Progenitor cell of endocrine pancreas (in vitro differentiated cells): ENCODE measurements at regions not wholly inside any gene's neighbourhood (a gene's known extent, or its start where the extent isn't known, plus 50 kb on each side); places are given as distances from the start of the nearest gene placed in this dataset.

Experiments used
- DNase-seq: peaks from one replicate; pipeline ENCODE4 v3.0.0; 2021; ENCODE audit warnings: low spot score; ENCODE audit not compliant: unreplicated experiment
- H3K27ac Mint-ChIP-seq: 2 replicates; pipeline ENCODE4 v1.8.0; 2021; ENCODE audit warnings: mild to moderate bottlenecking, moderate library complexity, mixed read lengths
- H3K27me3 Mint-ChIP-seq: 2 replicates; pipeline ENCODE4 v1.8.0; 2021; ENCODE audit warnings: mixed read lengths
- H3K36me3 Mint-ChIP-seq: 2 replicates; pipeline ENCODE4 v1.8.0; 2022; ENCODE audit warnings: mixed read lengths; ENCODE audit not compliant: insufficient read depth
- H3K4me1 Mint-ChIP-seq: 2 replicates; pipeline ENCODE4 v1.8.0; 2021; ENCODE audit warnings: low read depth, mixed read lengths
- H3K4me3 Mint-ChIP-seq: 2 replicates; pipeline ENCODE4 v1.8.0; 2021; ENCODE audit warnings: low read depth, mild to moderate bottlenecking, moderate library complexity, mixed read lengths
- H3K9me3 Mint-ChIP-seq: 2 replicates; pipeline ENCODE4 v1.8.0; 2021; ENCODE audit warnings: low read depth, mixed read lengths
- CTCF ChIP-seq: fragments of 200-600 bp; sonication (generic); IDR thresholded peaks from one replicate; pipeline ENCODE4 v1.5.0; 2021; ENCODE audit warnings: antibody characterized with exemption, mild to moderate bottlenecking; ENCODE audit not compliant: unreplicated experiment

DNA sequence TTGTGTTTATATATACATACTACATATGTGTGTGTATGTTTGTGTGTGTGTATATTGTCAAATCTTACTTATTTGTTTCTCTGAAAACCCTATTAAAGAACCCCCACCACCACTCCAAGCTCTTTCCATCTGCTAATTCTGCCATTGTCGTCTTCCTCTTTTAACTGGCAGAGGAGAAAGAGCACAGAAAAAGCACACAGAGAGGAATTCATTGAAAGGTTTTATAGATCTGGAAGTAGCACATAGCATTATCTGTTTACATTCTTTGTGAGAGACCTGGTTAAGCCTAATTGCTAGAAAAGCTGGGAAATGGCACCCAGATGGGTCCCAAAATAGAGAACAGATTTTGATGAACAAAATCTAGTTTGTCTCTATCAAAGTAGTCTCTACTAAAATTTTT lies 800.0 kb upstream of the PIK3C3 start:
- Mint-ChIP-seq H3K4me1 (peaks cover 11% of the 10 kb centered on the region), H3K27me3 (no peaks in the 10 kb centered on the region), H3K9me3 (peaks cover 9% of the 10 kb centered on the region), H3K27ac (no peak overlapping the region), H3K4me3 (no peak overlapping the region), H3K36me3 (no peaks in the 10 kb centered on the region)
- TF ChIP-seq CTCF: no peak
- no peak for DNase-seq

- no peak overlapping the region for H3K27ac Mint-ChIP-seq
- H3K36me3 Mint-ChIP-seq: no peaks in the 10 kb centered on the region
- H3K4me3 Mint-ChIP-seq: no peak overlapping the region
- no peak for TF ChIP-seq CTCF
- no peaks in the 10 kb centered on the region for H3K27me3 Mint-ChIP-seq
- DNase-seq: no peak
- peaks cover 11% of the 10 kb centered on the region for H3K4me1 Mint-ChIP-seq
- H3K9me3 Mint-ChIP-seq: peaks cover 12% of the 10 kb centered on the region
These were observed 801.2 kb upstream of the PIK3C3 start for GRCh38 chr18:41153871-41154270.

GRCh38 chr18:41150316-41150715 lies 804.7 kb upstream of the PIK3C3 start:
- H3K4me3 Mint-ChIP-seq: no peak overlapping the region
- no peak for TF ChIP-seq CTCF
- no peak for DNase-seq
- no peaks in the 10 kb centered on the region for H3K36me3 Mint-ChIP-seq
- H3K4me1 Mint-ChIP-seq: peaks cover 24% of the 10 kb centered on the region
- no peak overlapping the region for H3K27ac Mint-ChIP-seq
- peaks cover 2% of the 10 kb centered on the region for H3K9me3 Mint-ChIP-seq
- no peaks in the 10 kb centered on the region for H3K27me3 Mint-ChIP-seq

- DNase-seq: no peak
- Mint-ChIP-seq H3K9me3 (peaks cover 2% of the 10 kb centered on the region), H3K27me3 (no peaks in the 10 kb centered on the region), H3K4me3 (no peak overlapping the region), H3K36me3 (no peaks in the 10 kb centered on the region), H3K27ac (peak overlapping the region; percentile 46), H3K4me1 (peaks cover 21% of the 10 kb centered on the region)
- no peak for TF ChIP-seq CTCF
These were observed 808.7 kb upstream of the PIK3C3 start for GRCh38 chr18:41146301-41146700.

DNA sequence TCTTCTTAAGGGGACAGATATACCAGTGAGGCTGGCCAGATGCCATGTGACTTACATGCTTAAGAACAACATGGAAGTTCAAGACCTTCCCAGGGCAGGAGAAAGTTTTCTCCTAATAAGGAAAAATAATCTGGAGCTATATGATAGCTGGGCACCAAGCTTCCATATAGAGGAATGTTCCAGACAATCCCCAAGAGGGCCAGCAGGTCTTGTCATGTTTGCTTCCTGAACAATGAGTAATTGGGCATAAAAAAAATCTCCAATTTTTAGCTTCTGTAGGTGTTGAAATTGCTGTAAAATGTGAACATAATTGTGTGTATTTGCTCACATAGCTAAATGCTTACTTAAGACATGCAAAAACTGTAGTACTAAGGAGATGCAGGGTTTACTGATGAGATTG lies 809.5 kb upstream of the PIK3C3 start:
- H3K27ac Mint-ChIP-seq: no peak overlapping the region
- peaks cover 19% of the 10 kb centered on the region for H3K4me1 Mint-ChIP-seq
- peaks cover 2% of the 10 kb centered on the region for H3K9me3 Mint-ChIP-seq
- no peak overlapping the region for H3K4me3 Mint-ChIP-seq
- H3K27me3 Mint-ChIP-seq: no peaks in the 10 kb centered on the region
- TF ChIP-seq CTCF: no peak
- H3K36me3 Mint-ChIP-seq: no peaks in the 10 kb centered on the region
- DNase-seq: no peak
